GM21390 (cell line): ENCODE measurements at regions not wholly inside any gene's neighbourhood (a gene's known extent, or its start where the extent isn't known, plus 50 kb on each side); places are given as distances from the start of the nearest gene placed in this dataset.

Source experiments
- ATAC-seq: cut with Tn5 transposase; IDR thresholded peaks from one replicate; pipeline ENCODE4 v1.9.1; 2021; ENCODE audit not compliant: unreplicated experiment

GRCh38 chr22:25390297-25391240 is 171.1 kb downstream of the CRYBB2 start:
- ATAC-seq: no peak

GRCh38 chr22:25392584-25392983 is 171.9 kb upstream of the GRK3 start:
- no peak for ATAC-seq

- ATAC-seq: no peak
These were observed 171.2 kb upstream of the GRK3 start for GRCh38 chr22:25393121-25393805.

- no peak for ATAC-seq
These were observed 169.0 kb upstream of the GRK3 start for GRCh38 chr22:25395468-25395867.

- ATAC-seq: no peak
These were observed 168.6 kb upstream of the GRK3 start for GRCh38 chr22:25395915-25396314.

GRCh38 chr22:25396615-25397200 is 167.8 kb upstream of the GRK3 start:
- no peak for ATAC-seq

GRCh38 chr22:25397616-25398015 is 166.9 kb upstream of the GRK3 start:
- ATAC-seq: no peak

- peak; percentile 63 for ATAC-seq
These were observed 165.8 kb upstream of the GRK3 start for GRCh38 chr22:25398591-25399062.

- no peak for ATAC-seq
These were observed 164.8 kb upstream of the GRK3 start for GRCh38 chr22:25399649-25400151.

- ATAC-seq: no peak
These were observed 162.3 kb upstream of the GRK3 start for GRCh38 chr22:25402160-25402500.

GRCh38 chr22:25402501-25403283 is 161.8 kb upstream of the GRK3 start:
- no peak for ATAC-seq

GRCh38 chr22:25403284-25403810 is 161.1 kb upstream of the GRK3 start:
- no peak for ATAC-seq

GRCh38 chr22:25403811-25404471 is 160.5 kb upstream of the GRK3 start:
- no peak for ATAC-seq

- ATAC-seq: peak; percentile 5
These were observed 159.9 kb upstream of the GRK3 start for GRCh38 chr22:25404556-25404927.

- peak; percentile 48 for ATAC-seq
These were observed 159.3 kb upstream of the GRK3 start for GRCh38 chr22:25404928-25405816.

- no peak for ATAC-seq
These were observed 158.5 kb upstream of the GRK3 start for GRCh38 chr22:25405841-25406509.

- ATAC-seq: no peak
These were observed 157.8 kb upstream of the GRK3 start for GRCh38 chr22:25406510-25407210.
